Stomach (tissue), 8 donors: ENCODE measurements at regions not wholly inside any gene's neighbourhood (a gene's known extent, or its start where the extent isn't known, plus 50 kb on each side); places are given as distances from the start of the nearest gene placed in this dataset.

Experiments
- DNase-seq, 2 donors: peaks; one replicate each; pipeline versions ENCODE4 v3.0.0 to v3.0.0-alpha.2; 2013 to 2019
- H3K27ac ChIP-seq, 5 donors: fragments of 200-600 bp in 4 of 5; sonication (generic) in 4 of 5; one replicate each; pipeline ENCODE4 v1.5.1; 2013 to 2019; ENCODE audit warnings: mild to moderate bottlenecking in 1 of 5, moderate library complexity in 1 of 5
- H3K27me3 ChIP-seq, 3 donors: fragments of 200-600 bp; sonication (generic); one replicate each; pipeline ENCODE4 v1.5.1; 2017 to 2019; ENCODE audit warnings: mixed run types in 1 of 3
- H3K36me3 ChIP-seq, 4 donors: fragments of 200-600 bp; sonication (generic); 1 replicate in 3 of 4; 2 replicates in 1 of 4; pipeline ENCODE4 v1.5.1; 2016 to 2019
- H3K4me1 ChIP-seq, 4 donors: fragments of 200-600 bp; sonication (generic); one replicate each; pipeline ENCODE4 v1.5.1; 2016 to 2019
- H3K4me3 ChIP-seq, 4 donors: fragments of 200-600 bp; sonication (generic) in 3 of 4; one replicate each; pipeline ENCODE4 v1.5.1; 2016 to 2019; ENCODE audit warnings: mild to moderate bottlenecking in 1 of 4
- H3K9me3 ChIP-seq, 4 donors: fragments of 200-600 bp; sonication (generic); one replicate each; pipeline ENCODE4 v1.5.1; 2016 to 2019
- CTCF ChIP-seq, 7 experiments: fragments of 450-650 bp in 4 of 7; fragments of 200-600 bp in 3 of 7; sonication (generic) in 3 of 7; IDR thresholded peaks; one replicate each; pipeline ENCODE4 v1.5.1; 2016 to 2019; ENCODE audit warnings: antibody characterized with exemption in 7 of 7, control low read depth in 2 of 7, mild to moderate bottlenecking in 1 of 7
- EP300 ChIP-seq: sonication (generic); formaldehyde crosslinking; IDR thresholded peaks from one replicate; pipeline ENCODE4 v1.6.1; 2017; ENCODE audit warnings: antibody characterized with exemption
- POLR2A ChIP-seq, 4 donors: fragments of 450-650 bp; IDR thresholded peaks; one replicate each; pipeline ENCODE4 v1.6.1; 2016; ENCODE audit warnings: antibody characterized with exemption in 4 of 4, control low read depth in 2 of 4, mild to moderate bottlenecking in 1 of 4, moderate library complexity in 1 of 4
- POLR2AphosphoS5 ChIP-seq, 3 donors: sonication (generic); formaldehyde crosslinking; IDR thresholded peaks; one replicate each; pipeline ENCODE4 v1.6.1; 2016; ENCODE audit warnings: antibody characterized with exemption in 3 of 3
- WGBS, 5 donors: extraction: QIAGEN DNeasy Blood & Tissue Kit in 3 of 5; methylation state at CpG; one replicate each; pipeline versions ENCODE4 v1.1.5 to v1.1.7; 2013 to 2018; 5-methylcytosine and 5-hydroxymethylcytosine counted together
- intact Hi-C: fragments of 100-400 bp; cut with DNase I; formaldehyde crosslinking; loops from one replicate; pipeline ENCODE4 v1.15.1; 2023; ENCODE audit warnings: low total_unique reads
- donor health status: healthy with polysubstance abuse.
- donor health status: Bipolar disorder and iron deficiency.
- donor health status: healthy.

DNA sequence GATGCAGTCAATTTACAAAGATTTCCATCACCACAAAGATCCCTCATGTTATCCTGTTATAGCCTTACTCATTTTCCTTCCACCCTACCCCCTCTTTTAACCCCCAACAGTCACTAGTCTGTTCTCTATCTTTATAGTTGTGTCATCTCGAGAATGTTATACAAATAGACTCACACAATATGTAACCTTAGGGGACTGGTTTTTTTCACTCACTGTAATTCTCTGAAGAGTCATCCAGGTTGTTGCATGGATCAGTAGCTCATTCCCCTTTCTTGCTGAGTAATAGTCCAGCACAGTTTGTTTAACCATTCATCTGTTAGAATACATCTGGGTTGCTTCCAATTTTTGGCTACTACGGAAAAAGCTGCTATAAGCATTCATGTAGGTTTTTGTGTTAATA lies 121.1 kb upstream of the PDE1C start:
- Histone ChIP-seq H3K27ac (no peak overlapping the region), H3K4me1 (no peaks in the 10 kb centered on the region), H3K9me3 (peaks cover 0 to 23% (median 13%) of the 10 kb centered on the region in 4 donors), H3K4me3 (no peak overlapping the region), H3K27me3 (no peaks in the 10 kb centered on the region), H3K36me3 (no peaks in the 10 kb centered on the region)
- WGBS, 5 donors: 56 to 90% (median 83%) methylated on average over 2 of the region's 2 CpGs
- no peak for TF ChIP-seq CTCF (IDR thresholded peaks at IDR 0.05)
- no peak for TF ChIP-seq POLR2A (IDR thresholded peaks at IDR 0.05)
- no peak for TF ChIP-seq POLR2AphosphoS5 (IDR thresholded peaks at IDR 0.05)
- TF ChIP-seq EP300: no peak
- intact Hi-C loops: no loop called here
- no peak for DNase-seq

DNA sequence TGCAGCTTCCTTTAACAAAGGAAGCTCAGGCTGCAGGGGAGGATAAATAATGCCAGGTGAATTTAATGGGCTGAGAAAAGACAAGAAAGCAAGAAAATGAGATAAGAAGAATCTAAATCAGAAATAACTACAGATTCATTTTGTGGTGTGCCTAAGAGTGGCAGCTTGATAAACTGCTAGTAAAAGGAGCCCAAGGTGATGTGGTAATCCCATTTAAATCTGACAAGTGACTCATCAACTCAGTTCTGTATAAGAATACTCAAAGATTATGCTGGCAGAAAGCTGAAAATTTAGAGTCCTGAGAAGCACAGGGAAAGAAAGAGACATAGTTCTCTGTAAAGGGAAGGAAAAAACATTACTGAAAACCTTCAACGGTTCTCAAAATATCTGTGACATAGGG lies 109.4 kb upstream of the PDE1C start:
- Histone ChIP-seq H3K36me3 (no peaks in the 10 kb centered on the region), H3K4me1 (no peaks in the 10 kb centered on the region), H3K9me3 (no peaks in the 10 kb centered on the region), H3K27me3 (no peaks in the 10 kb centered on the region), H3K4me3 (no peak overlapping the region), H3K27ac (no peak overlapping the region)
- intact Hi-C loops: no loop called here
- no peak for DNase-seq
- 59 to 75% (median 70%) methylated on average over 1 of the region's 1 CpG for WGBS, 5 donors
- no peak for TF ChIP-seq POLR2A (IDR thresholded peaks at IDR 0.05)
- no peak for TF ChIP-seq CTCF (IDR thresholded peaks at IDR 0.05)
- no peak for TF ChIP-seq POLR2AphosphoS5 (IDR thresholded peaks at IDR 0.05)
- TF ChIP-seq EP300: no peak

DNA sequence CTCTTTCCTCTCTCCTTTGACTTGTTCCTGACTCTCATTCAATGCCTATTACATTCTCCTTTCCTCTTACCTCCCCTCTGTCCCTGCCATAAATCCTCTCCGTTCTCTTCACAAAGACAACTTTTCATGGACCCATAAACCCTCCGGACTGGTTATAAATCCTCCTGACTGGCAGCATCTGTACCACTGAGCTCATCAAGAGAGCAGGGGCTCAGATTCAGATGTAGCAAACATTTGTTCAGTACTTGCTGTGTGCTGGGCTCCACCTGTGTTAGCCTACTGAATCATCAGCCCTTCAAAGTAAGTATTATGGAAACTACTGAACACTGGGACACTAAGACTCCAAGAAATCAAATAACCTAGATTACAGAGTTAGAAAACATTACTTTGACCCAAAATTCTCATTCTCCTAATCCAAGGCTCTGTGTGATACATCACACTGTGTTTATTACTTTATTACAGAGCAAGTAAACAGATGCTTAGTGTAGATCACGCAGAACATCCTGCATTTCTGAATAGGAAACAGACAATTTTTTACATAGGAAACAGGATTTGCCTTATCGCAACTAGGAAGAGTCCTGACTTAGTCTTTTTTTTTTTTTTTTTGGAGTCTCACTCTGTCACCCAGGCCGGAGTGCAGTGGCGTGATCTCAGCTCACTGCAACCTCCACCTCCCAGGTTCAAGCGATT lies 108.6 kb upstream of the PDE1C start:
- Histone ChIP-seq H3K9me3 (no peaks in the 10 kb centered on the region), H3K4me1 (no peaks in the 10 kb centered on the region), H3K27ac (no peak overlapping the region), H3K27me3 (no peaks in the 10 kb centered on the region), H3K4me3 (no peak overlapping the region), H3K36me3 (no peaks in the 10 kb centered on the region)
- TF ChIP-seq EP300 (no peak), POLR2AphosphoS5 (IDR thresholded peaks at IDR 0.05) (no peak), POLR2A (IDR thresholded peaks at IDR 0.05) (no peak), CTCF (IDR thresholded peaks at IDR 0.05) (no peak)
- WGBS, 5 donors: 77 to 89% (median 83%) methylated on average over 7 of the region's 7 CpGs
- no peak for DNase-seq
- intact Hi-C loops: no loop called here

DNA sequence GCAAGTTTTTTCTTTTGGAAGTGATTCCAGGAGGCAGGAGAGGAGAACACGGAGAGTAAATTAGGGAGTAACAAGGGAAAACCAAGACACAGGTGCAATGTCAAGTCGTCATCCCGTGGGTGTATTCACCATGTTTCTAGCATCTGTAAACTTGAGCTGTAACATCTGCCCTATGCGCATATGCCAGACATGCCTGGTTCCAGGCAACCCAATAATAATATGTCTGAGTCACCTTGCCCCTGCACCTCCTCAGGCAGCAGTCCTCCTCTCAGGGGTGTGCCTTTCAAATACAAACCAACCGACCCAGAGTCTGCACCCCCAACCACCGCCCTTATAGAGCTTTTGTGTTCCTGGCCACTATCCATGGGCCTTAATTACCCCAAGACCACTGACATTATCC lies 107.0 kb upstream of the PDE1C start:
- H3K4me3 ChIP-seq: no peak overlapping the region
- H3K4me1 ChIP-seq: no peaks in the 10 kb centered on the region
- intact Hi-C loops: no loop called here
- H3K27ac ChIP-seq: no peak overlapping the region
- H3K36me3 ChIP-seq: no peaks in the 10 kb centered on the region
- no peak for DNase-seq
- TF ChIP-seq POLR2A (IDR thresholded peaks at IDR 0.05): no peak
- no peak for TF ChIP-seq CTCF (IDR thresholded peaks at IDR 0.05)
- no peak for TF ChIP-seq EP300
- TF ChIP-seq POLR2AphosphoS5 (IDR thresholded peaks at IDR 0.05): no peak
- no peaks in the 10 kb centered on the region for H3K9me3 ChIP-seq
- H3K27me3 ChIP-seq: no peaks in the 10 kb centered on the region
- WGBS, 5 donors: 63 to 84% (median 77%) methylated on average over 6 of the region's 6 CpGs
